Central memory CD4-positive, alpha-beta T cell (primary cell): ENCODE measurements at regions not wholly inside any gene's neighbourhood (a gene's known extent, or its start where the extent isn't known, plus 50 kb on each side); places are given as distances from the start of the nearest gene placed in this dataset.

Source experiments
- DNase-seq: peaks from one replicate; pipeline ENCODE4 v3.0.0; 2022

GRCh38 chr5:175388531-175388930, 55.5 kb downstream of the DRD1 start:
- no peak for DNase-seq

- DNase-seq, result no peak
Measured at GRCh38 chr5:175387144-175387543, 56.8 kb downstream of the DRD1 start.

GRCh38 chr5:175386526-175386925, 57.5 kb downstream of the DRD1 start:
- DNase-seq, result no peak

- no peak for DNase-seq
Measured at GRCh38 chr5:175385691-175386362, 58.2 kb downstream of the DRD1 start.

- DNase-seq, result no peak
Measured at GRCh38 chr5:175384724-175385552, 59.0 kb downstream of the DRD1 start.

- DNase-seq, result no peak
Measured at GRCh38 chr5:175383350-175383749, 60.6 kb downstream of the DRD1 start.

- no peak for DNase-seq
Measured at GRCh38 chr5:175382171-175382570, 61.8 kb downstream of the DRD1 start.

GRCh38 chr5:175381130-175381529, 62.9 kb downstream of the DRD1 start:
- no peak for DNase-seq

- no peak for DNase-seq
Measured at GRCh38 chr5:175380701-175381100, 63.3 kb downstream of the DRD1 start.

- DNase-seq, result no peak
Measured at GRCh38 chr5:175379867-175380266, 64.1 kb downstream of the DRD1 start.

GRCh38 chr5:175378444-175379028, 65.4 kb downstream of the DRD1 start:
- DNase-seq, result no peak

GRCh38 chr5:175377816-175378215, 66.2 kb downstream of the DRD1 start:
- DNase-seq, result no peak

- no peak for DNase-seq
Measured at GRCh38 chr5:175374166-175374875, 69.7 kb downstream of the DRD1 start.

- DNase-seq, result no peak
Measured at GRCh38 chr5:175365866-175366265, 78.1 kb downstream of the DRD1 start.

GRCh38 chr5:175363300-175363699, 80.7 kb downstream of the DRD1 start:
- DNase-seq, result no peak

GRCh38 chr5:175357995-175358394, 86.0 kb downstream of the DRD1 start:
- DNase-seq, result no peak

GRCh38 chr5:175356428-175356827, 87.6 kb downstream of the DRD1 start:
- DNase-seq, result no peak

GRCh38 chr5:175354964-175355363, 89.0 kb downstream of the DRD1 start:
- no peak for DNase-seq

GRCh38 chr5:175353926-175354325, 90.1 kb downstream of the DRD1 start:
- no peak for DNase-seq

- DNase-seq, result no peak
Measured at GRCh38 chr5:175351897-175352590, 91.9 kb downstream of the DRD1 start.

- no peak for DNase-seq
Measured at GRCh38 chr5:175351126-175351525, 92.9 kb downstream of the DRD1 start.

- DNase-seq, result no peak
Measured at GRCh38 chr5:175347931-175348330, 96.1 kb downstream of the DRD1 start.

- no peak for DNase-seq
Measured at GRCh38 chr5:175347027-175347426, 97.0 kb downstream of the DRD1 start.
